ENCODE measurements at regions not wholly inside any gene's neighbourhood (a gene's known extent, or its start where the extent isn't known, plus 50 kb on each side); places are given as distances from the start of the nearest gene placed in this dataset.

DNA sequence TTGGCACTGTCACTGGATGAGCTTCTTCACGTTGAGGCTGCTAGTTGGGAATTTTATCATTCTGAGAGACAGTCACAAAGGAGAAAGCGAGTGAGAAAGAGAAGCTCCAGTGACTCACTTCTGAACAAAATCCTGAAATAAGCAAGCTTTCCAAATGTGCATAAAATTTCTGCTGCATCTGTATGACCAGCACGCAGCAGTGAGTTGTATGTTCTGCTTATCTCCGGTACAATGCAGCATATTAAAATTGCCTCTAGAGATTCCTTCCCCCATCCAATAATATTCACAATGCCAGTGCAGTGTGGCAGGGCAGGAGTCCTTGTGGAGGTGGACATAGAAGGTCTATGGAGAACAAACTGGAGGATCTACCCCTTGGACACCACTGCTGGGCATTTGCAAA lies 290.5 kb downstream of the ADGB start:
- H3K27ac ChIP-seq = no peak overlapping the region
- TF ChIP-seq, protein P1, sequence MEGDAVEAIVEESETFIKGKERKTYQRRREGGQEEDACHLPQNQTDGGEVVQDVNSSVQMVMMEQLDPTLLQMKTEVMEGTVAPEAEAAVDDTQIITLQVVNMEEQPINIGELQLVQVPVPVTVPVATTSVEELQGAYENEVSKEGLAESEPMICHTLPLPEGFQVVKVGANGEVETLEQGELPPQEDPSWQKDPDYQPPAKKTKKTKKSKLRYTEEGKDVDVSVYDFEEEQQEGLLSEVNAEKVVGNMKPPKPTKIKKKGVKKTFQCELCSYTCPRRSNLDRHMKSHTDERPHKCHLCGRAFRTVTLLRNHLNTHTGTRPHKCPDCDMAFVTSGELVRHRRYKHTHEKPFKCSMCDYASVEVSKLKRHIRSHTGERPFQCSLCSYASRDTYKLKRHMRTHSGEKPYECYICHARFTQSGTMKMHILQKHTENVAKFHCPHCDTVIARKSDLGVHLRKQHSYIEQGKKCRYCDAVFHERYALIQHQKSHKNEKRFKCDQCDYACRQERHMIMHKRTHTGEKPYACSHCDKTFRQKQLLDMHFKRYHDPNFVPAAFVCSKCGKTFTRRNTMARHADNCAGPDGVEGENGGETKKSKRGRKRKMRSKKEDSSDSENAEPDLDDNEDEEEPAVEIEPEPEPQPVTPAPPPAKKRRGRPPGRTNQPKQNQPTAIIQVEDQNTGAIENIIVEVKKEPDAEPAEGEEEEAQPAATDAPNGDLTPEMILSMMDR (conservative IDR thresholded peaks at IDR 0.05) = no peak

DNA sequence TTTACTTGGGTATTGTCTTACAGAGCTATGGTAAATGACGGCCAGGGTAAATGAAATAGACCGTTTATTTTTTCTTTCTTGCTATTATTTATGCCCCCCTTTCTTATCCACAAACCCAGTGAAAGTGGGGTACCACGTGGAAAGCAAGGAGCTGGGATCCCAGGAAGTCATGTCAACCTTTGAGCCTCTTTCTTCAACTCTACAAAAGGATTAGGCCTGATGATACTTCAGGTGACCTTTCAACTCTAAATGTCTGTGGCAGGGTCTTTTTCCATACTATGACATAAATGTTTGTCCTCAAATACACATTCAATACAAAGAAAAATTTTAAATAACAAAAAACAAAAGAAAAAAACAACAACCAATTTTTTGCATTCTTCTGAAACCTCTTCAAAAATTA lies 291.4 kb downstream of the ADGB start:
- H3K27ac ChIP-seq = no peak overlapping the region
- TF ChIP-seq, protein P1 (conservative IDR thresholded peaks at IDR 0.05) = no peak

DNA sequence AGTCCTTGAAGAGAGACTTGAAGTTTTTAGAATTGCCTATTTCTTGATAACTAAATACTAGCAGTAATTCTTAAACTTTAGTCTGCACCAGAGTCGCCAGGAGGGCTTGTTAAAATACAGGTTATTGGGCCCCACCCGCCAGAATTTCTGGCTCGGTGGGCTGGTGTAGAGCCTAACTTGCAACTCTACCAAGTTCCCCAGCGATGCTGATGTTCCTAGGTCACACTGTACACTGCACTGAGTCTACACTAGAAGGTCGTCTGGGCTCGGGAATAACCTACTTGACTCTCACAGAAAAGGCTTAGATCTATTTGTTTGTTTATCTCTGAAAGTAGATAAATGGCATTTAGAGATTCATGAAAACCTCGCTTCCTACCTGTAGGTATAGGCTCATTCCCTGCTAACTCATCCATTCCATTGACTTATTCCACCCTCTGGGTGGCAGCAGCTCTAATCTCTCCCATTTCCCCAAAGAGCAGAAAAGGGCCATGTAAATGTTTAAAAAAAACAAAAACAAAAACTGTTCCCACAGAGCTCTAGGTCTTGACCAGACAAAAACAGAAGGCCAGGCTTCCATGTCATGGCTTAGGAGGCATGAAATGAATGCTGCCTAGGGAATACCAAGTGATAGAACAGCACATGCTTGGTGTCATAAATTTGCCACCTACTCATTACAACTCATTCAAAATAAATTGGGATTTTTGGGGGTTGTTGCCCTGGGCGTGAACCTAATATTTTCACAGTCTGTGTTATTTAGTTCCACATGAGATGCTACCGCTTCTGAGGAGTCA lies 292.1 kb downstream of the ADGB start:
- TF ChIP-seq, protein P1 (conservative IDR thresholded peaks at IDR 0.05) = no peak
- no peak overlapping the region for H3K27ac ChIP-seq

DNA sequence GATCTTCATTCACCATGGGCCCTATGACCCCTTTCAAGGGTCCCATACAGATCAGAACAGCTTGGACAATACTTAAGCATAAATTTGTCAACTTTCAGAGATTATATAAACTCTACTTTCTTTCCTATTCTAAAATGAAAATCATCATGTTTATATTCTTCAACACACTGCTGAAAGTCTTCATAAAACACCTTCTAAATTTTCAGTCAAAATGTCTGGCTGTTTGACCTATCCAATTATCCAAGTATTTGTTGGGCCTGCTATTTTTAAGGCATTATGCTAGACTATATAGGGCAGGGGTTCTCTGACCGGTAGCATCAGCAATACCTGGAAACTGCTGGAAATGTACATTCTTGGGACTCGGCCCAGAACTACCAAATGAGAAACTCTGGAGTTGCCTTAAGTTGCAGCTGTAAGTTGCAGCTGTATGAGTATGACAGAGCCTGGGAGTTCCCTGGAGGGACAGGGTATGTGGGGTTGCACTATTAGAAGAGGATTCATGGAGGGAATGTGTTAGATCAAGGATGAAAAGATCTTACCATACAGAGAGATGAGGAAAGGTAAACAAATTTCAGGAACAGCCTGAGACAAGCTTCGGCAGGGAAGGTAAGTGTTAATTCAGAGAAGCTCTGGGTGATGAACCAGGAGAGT lies 293.0 kb downstream of the ADGB start:
- no peak overlapping the region for H3K27ac ChIP-seq
- TF ChIP-seq, protein P1 (conservative IDR thresholded peaks at IDR 0.05) = no peak

DNA sequence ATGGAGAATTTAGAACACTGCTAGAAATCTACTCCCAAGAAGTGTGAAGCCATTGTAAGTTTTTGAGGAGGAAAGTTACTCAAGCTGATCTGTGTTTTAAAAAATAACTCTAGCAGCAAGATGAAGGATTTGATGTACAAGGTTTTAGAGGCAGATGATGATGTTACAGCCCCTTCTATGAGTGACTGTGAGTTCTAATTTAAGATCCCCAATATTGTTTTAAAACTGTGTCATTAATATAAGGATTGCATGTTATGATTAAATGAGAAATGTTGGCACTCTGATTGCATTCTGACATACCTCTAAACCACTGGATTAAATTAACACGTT lies 293.5 kb downstream of the ADGB start:
- TF ChIP-seq, protein P1 (conservative IDR thresholded peaks at IDR 0.05) = no peak

DNA sequence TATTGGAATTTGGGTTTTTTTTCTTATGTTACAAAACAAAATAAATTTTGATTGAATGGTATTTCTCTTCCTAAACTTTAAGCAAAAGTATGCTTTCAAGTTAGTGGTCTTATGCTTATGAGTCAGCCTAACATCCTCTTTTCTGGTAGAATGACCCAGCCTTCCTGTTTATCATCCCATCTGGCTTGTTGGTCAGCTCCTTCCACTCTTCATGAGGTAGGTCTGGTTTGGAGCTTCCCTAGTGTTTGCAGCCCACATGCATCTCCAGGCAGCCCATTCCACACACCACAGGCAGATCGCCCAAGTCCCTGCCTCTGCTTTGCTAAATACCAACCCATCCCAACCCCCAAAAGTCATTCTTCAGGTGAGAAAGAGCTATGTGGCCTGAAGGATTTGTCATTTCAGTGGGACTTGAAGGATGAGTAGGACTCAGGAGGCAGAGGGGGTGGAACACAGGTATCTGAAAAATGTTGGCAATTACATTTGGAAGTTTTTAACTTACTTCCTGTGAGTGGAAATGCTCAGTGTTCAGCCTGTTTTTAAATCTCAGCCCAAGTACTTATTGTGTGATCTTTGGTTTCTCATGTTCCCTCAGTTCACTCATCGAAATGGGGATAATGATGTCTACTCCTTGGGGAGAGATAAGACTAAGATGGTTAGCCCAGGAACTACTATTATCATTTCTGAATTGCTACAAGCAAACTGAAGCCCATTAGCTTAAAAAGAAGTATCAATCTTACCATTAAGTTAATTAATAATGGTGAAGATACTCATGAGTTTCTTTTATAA lies 294.0 kb downstream of the ADGB start:
- TF ChIP-seq, protein P1 (conservative IDR thresholded peaks at IDR 0.05) = no peak
- no peak overlapping the region for H3K27ac ChIP-seq

More for the DNA sequence above, 293.5 kb downstream of the ADGB start:
- H3K27ac ChIP-seq = no peak overlapping the region

DNA sequence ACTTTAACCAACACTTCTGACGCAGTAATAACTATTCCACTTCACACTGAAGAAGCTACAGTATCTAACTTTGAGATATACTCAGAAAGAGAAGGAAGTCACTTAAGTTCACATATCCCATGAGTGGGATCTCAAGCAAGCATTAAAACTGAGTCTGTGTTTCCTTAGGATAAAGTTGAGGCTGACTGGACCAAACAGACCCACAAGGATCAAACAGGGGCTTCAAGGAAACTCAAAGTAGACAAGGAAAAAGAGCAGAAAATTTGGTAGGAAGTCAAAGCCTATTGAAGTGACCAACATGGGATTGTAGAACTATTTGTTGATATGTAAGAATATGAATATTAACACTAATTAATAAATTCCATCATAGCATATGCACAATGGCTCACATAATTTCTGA lies 294.9 kb downstream of the ADGB start:
- H3K27ac ChIP-seq = no peak overlapping the region
- TF ChIP-seq, protein P1 (conservative IDR thresholded peaks at IDR 0.05) = no peak

Data from VCaP (cell line).